ENCODE measurements at regions not wholly inside any gene's neighbourhood (a gene's known extent, or its start where the extent isn't known, plus 50 kb on each side); places are given as distances from the start of the nearest gene placed in this dataset.

- Histone ChIP-seq H3K4me1 (ENCODE audit: insufficient read depth, low read length, poor library complexity, severe bottlenecking) (no peaks in the 10 kb centered on the region), H2AFZ (ENCODE audit: low read length) (no peak overlapping the region), H4K20me1 (ENCODE audit: insufficient read depth, low read length) (no peaks in the 10 kb centered on the region), H3K4me2 (ENCODE audit: low read length) (no peak overlapping the region), H3K79me2 (ENCODE audit: insufficient read depth, low read depth, low read length) (no peaks in the 10 kb centered on the region), H3K4me3 (ENCODE audit: low read depth, low read length, poor library complexity, severe bottlenecking) (no peak overlapping the region), H3K36me3 (ENCODE audit: insufficient read depth, low read length) (no peaks in the 10 kb centered on the region), H3K9me3 (ENCODE audit: low read length) (no peaks in the 10 kb centered on the region), H3K9me2 (ENCODE audit: insufficient read depth, low read length) (no peaks in the 10 kb centered on the region), H3K27ac (ENCODE audit: low read depth, low read length, poor library complexity, severe bottlenecking) (no peak overlapping the region)
- TF ChIP-seq EZH2phosphoT487 (IDR thresholded peaks at IDR 0.05; ENCODE audit: borderline replicate concordance, low read depth, low read length) (no peak), CTCF (conservative IDR thresholded peaks at IDR 0.05; ENCODE audit: low read length) (no peak)
- no TSS peak for BruUV-seq (replicated peaks)
- DNase-seq (ENCODE audit: low spot score) = no peak
- CTCF ChIA-PET (ENCODE audit: unreplicated experiment) = no interaction called here
- intact Hi-C loops (cut with micrococcal nuclease; ENCODE audit: unreplicated experiment) = no loop called here
- POLR2A ChIA-PET = no interaction called here
Observed at GRCh38 chr7:17523813-17524739, 225.6 kb downstream of the AHR start.

DNA sequence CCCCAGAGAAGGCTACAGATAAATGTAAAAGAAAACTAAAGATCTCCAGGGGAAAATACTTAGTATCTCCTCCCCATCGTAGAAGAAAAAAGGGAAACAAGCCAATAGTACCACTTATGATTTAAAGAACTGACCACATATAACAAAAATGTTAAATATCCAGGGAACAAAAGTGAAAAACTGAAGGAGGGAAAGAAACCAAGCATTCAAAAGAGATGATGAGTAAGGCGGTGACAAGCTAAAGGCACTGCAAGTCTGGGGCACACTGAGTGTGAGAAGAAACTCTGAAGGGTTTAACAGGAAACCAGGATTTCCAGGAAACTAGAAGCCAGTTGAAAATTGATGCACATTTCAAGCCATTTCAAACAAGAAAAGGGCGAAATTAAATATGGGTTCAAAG is 226.3 kb downstream of the AHR start:
- ChIA-PET POLR2A (no interaction called here), CTCF (ENCODE audit: unreplicated experiment) (no interaction called here)
- H3K9me2 ChIP-seq (ENCODE audit: insufficient read depth, low read length) = no peaks in the 10 kb centered on the region
- no peak for DNase-seq (ENCODE audit: low spot score)
- H3K4me3 ChIP-seq (ENCODE audit: low read depth, low read length, poor library complexity, severe bottlenecking) = no peak overlapping the region
- intact Hi-C loops (cut with micrococcal nuclease; ENCODE audit: unreplicated experiment) = no loop called here
- no peak overlapping the region for H2AFZ ChIP-seq (ENCODE audit: low read length)
- no peak overlapping the region for H3K27ac ChIP-seq (ENCODE audit: low read depth, low read length, poor library complexity, severe bottlenecking)
- H4K20me1 ChIP-seq (ENCODE audit: insufficient read depth, low read length) = no peaks in the 10 kb centered on the region
- TF ChIP-seq CTCF (conservative IDR thresholded peaks at IDR 0.05; ENCODE audit: low read length) (no peak), EZH2phosphoT487 (IDR thresholded peaks at IDR 0.05; ENCODE audit: borderline replicate concordance, low read depth, low read length) (no peak)
- BruUV-seq (replicated peaks) = no TSS peak
- no peaks in the 10 kb centered on the region for H3K9me3 ChIP-seq (ENCODE audit: low read length)
- H3K36me3 ChIP-seq (ENCODE audit: insufficient read depth, low read length) = no peaks in the 10 kb centered on the region
- no peak overlapping the region for H3K4me2 ChIP-seq (ENCODE audit: low read length)
- H3K79me2 ChIP-seq (ENCODE audit: insufficient read depth, low read depth, low read length) = no peaks in the 10 kb centered on the region
- no peaks in the 10 kb centered on the region for H3K4me1 ChIP-seq (ENCODE audit: insufficient read depth, low read length, poor library complexity, severe bottlenecking)

- no peaks in the 10 kb centered on the region for H3K79me2 ChIP-seq (ENCODE audit: insufficient read depth, low read depth, low read length)
- ChIA-PET CTCF (ENCODE audit: unreplicated experiment) (no interaction called here), POLR2A (no interaction called here)
- no peaks in the 10 kb centered on the region for H4K20me1 ChIP-seq (ENCODE audit: insufficient read depth, low read length)
- no peak overlapping the region for H3K4me2 ChIP-seq (ENCODE audit: low read length)
- H3K4me1 ChIP-seq (ENCODE audit: insufficient read depth, low read length, poor library complexity, severe bottlenecking) = no peaks in the 10 kb centered on the region
- H3K27ac ChIP-seq (ENCODE audit: low read depth, low read length, poor library complexity, severe bottlenecking) = no peak overlapping the region
- no peak for DNase-seq (ENCODE audit: low spot score)
- H3K36me3 ChIP-seq (ENCODE audit: insufficient read depth, low read length) = no peaks in the 10 kb centered on the region
- TF ChIP-seq EZH2phosphoT487 (IDR thresholded peaks at IDR 0.05; ENCODE audit: borderline replicate concordance, low read depth, low read length) (no peak), CTCF (conservative IDR thresholded peaks at IDR 0.05; ENCODE audit: low read length) (no peak)
- intact Hi-C loops (cut with micrococcal nuclease; ENCODE audit: unreplicated experiment) = no loop called here
- H3K9me2 ChIP-seq (ENCODE audit: insufficient read depth, low read length) = no peaks in the 10 kb centered on the region
- H2AFZ ChIP-seq (ENCODE audit: low read length) = no peak overlapping the region
- H3K9me3 ChIP-seq (ENCODE audit: low read length) = no peaks in the 10 kb centered on the region
- no TSS peak for BruUV-seq (replicated peaks)
- H3K4me3 ChIP-seq (ENCODE audit: low read depth, low read length, poor library complexity, severe bottlenecking) = no peak overlapping the region
Observed at GRCh38 chr7:17526621-17527020, 228.2 kb downstream of the AHR start.

Measured in OCI-LY7 (cell line).